H1 (cell line): ENCODE measurements at regions not wholly inside any gene's neighbourhood (a gene's known extent, or its start where the extent isn't known, plus 50 kb on each side); places are given as distances from the start of the nearest gene placed in this dataset.

Experiments
- CTCF ChIA-PET: fragments of 300-600 bp; sonication (Branson Sonifier 250); formaldehyde crosslinking; loops from one replicate; lab custom pipeline; 2021; ENCODE audit not compliant: partially characterized antibody; lab: Charles Lee
- POLR2A ChIA-PET: fragments of 300-600 bp; sonication (Branson Sonifier 250); formaldehyde crosslinking; loops from one replicate; lab custom pipeline; 2021; ENCODE audit warnings: inconsistent platforms; ENCODE audit not compliant: partially characterized antibody; lab: Charles Lee
- DNase-seq, 2 experiments: peaks; one replicate each; pipeline versions ENCODE4 v3.0.0 to v3.0.0-alpha.2; 2010 to 2022; ENCODE audit warnings: low spot score in 2 of 2, low read depth in 1 of 2, mixed read lengths in 1 of 2
- FAIRE-seq: peaks from 2 replicates; lab custom pipeline; 2011; peaks lifted over from hg19 to GRCh38; lab: Jason Lieb, UNC
- H2AFZ ChIP-seq: 2 replicates; pipeline ENCODE4 v1.8.1; 2012; ENCODE audit warnings: low read length, inconsistent platforms
- H2AK5ac ChIP-seq: 2 replicates; pipeline ENCODE4 v1.6.1; 2013; ENCODE audit warnings: low read depth, low read length
- H2BK120ac ChIP-seq: replicated peaks from 2 replicates; pipeline ENCODE3; 2013; ENCODE audit warnings: low read depth, low read length, inconsistent platforms
- H2BK12ac ChIP-seq: 2 replicates; pipeline ENCODE4 v1.6.1; 2013; ENCODE audit warnings: low read depth, low read length
- H2BK15ac ChIP-seq: 2 replicates; pipeline ENCODE4 v1.6.1; 2013; ENCODE audit warnings: low read length
- H2BK20ac ChIP-seq: 2 replicates; pipeline ENCODE4 v1.6.1; 2013; ENCODE audit warnings: low read length
- H2BK5ac ChIP-seq: 2 replicates; pipeline ENCODE4 v1.6.1; 2013; ENCODE audit warnings: low read depth, low read length
- H3K14ac ChIP-seq: 2 replicates; pipeline ENCODE4 v1.6.1; 2013; ENCODE audit warnings: inconsistent platforms; ENCODE audit not compliant: insufficient read length
- H3K18ac ChIP-seq: 2 replicates; pipeline ENCODE4 v1.6.1; 2013; ENCODE audit warnings: low read length; ENCODE audit errors: extremely low read depth
- H3K23ac ChIP-seq: 2 replicates; pipeline ENCODE4 v1.6.1; 2013; ENCODE audit warnings: inconsistent platforms; ENCODE audit not compliant: insufficient read length
- H3K23me2 ChIP-seq: 2 replicates; pipeline ENCODE4 v1.6.1; 2013; ENCODE audit warnings: low read depth, low read length
- H3K27ac ChIP-seq: 2 replicates; pipeline ENCODE4 v1.6.1; 2011; ENCODE audit warnings: low read depth, low read length, inconsistent platforms
- H3K27me3 ChIP-seq, 4 experiments: replicated peaks in 1 of 4; 1 replicate in 1 of 4; 2 replicates in 3 of 4; pipeline versions ENCODE4 v1.6.1 to v1.8.1; 2011 to 2013; ENCODE audit warnings: low read length in 3 of 4, mild to moderate bottlenecking in 3 of 4, inconsistent platforms in 2 of 4, mixed read lengths in 2 of 4, moderate library complexity in 1 of 4; ENCODE audit not compliant: control insufficient read depth in 3 of 4, insufficient read depth in 3 of 4; ENCODE audit errors: extremely low read depth in 1 of 4
- H3K36me3 ChIP-seq, 4 experiments: 2 replicates each; pipeline versions ENCODE4 v1.6.1 to v1.8.1; 2011 to 2013; ENCODE audit warnings: mild to moderate bottlenecking in 4 of 4, low read length in 3 of 4, moderate library complexity in 2 of 4, control low read depth in 1 of 4, inconsistent platforms in 1 of 4; ENCODE audit not compliant: insufficient read depth in 4 of 4, control insufficient read depth in 2 of 4
- H3K4ac ChIP-seq: replicated peaks from 2 replicates; pipeline ENCODE3; 2013; ENCODE audit warnings: low read length, low read depth, mixed read lengths, inconsistent platforms; ENCODE audit not compliant: insufficient read length
- H3K4me1 ChIP-seq, 4 experiments: replicated peaks in 1 of 4; 1 replicate in 1 of 4; 2 replicates in 3 of 4; pipeline versions ENCODE4 v1.6.1 to v1.8.1; 2011 to 2013; ENCODE audit warnings: low read length in 3 of 4, inconsistent platforms in 2 of 4, mixed read lengths in 1 of 4; ENCODE audit not compliant: insufficient read depth in 4 of 4, control insufficient read depth in 3 of 4
- H3K4me2 ChIP-seq, 2 experiments: 2 replicates each; pipeline versions ENCODE4 v1.6.1 to v1.8.1; 2011 to 2013; ENCODE audit warnings: low read depth in 2 of 2, low read length in 2 of 2, control low read depth in 1 of 2, inconsistent platforms in 1 of 2, mild to moderate bottlenecking in 1 of 2; ENCODE audit not compliant: insufficient read depth in 1 of 2
- H3K4me3 ChIP-seq, 4 experiments: fragments of 200-600, 300-600 bp in 1 of 4; sonication (generic), shearing (Covaris generic), sonication (Bioruptor Twin) in 1 of 4; 2 replicates each; pipeline versions ENCODE4 v1.5.1 to v1.8.1; 2011 to 2016; ENCODE audit warnings: low read length in 4 of 4, low read depth in 3 of 4, control low read depth in 2 of 4, inconsistent platforms in 2 of 4, mild to moderate bottlenecking in 2 of 4, mixed read lengths in 1 of 4, moderate library complexity in 1 of 4; ENCODE audit not compliant: insufficient read depth in 2 of 4; ENCODE audit errors: extremely low read depth in 1 of 4
- H3K56ac ChIP-seq: replicated peaks from 2 replicates; pipeline ENCODE3; 2013; ENCODE audit warnings: low read depth, mild to moderate bottlenecking, mixed read lengths, low read length, inconsistent platforms; ENCODE audit not compliant: insufficient read length
- H3K79me1 ChIP-seq: 2 replicates; pipeline ENCODE4 v1.6.1; 2013; ENCODE audit warnings: low read depth, low read length, control low read depth
- H3K79me2 ChIP-seq, 2 experiments: 2 replicates each; pipeline versions ENCODE4 v1.6.1 to v1.8.1; 2012 to 2013; ENCODE audit warnings: low read length in 2 of 2, mild to moderate bottlenecking in 2 of 2, inconsistent platforms in 1 of 2; ENCODE audit not compliant: insufficient read depth in 2 of 2, control insufficient read depth in 1 of 2
- H3K9ac ChIP-seq, 4 experiments: replicated peaks in 1 of 4; 1 replicate in 1 of 4; 2 replicates in 3 of 4; pipeline versions ENCODE4 v1.6.1 to v1.8.1; 2011 to 2013; ENCODE audit warnings: low read depth in 3 of 4, low read length in 3 of 4, control low read depth in 2 of 4, mild to moderate bottlenecking in 2 of 4, moderate library complexity in 2 of 4, inconsistent platforms in 1 of 4; ENCODE audit errors: extremely low read depth in 1 of 4
- H3K9me3 ChIP-seq, 2 experiments: 2 replicates each; pipeline versions ENCODE4 v1.6.1 to v1.8.1; 2012 to 2013; ENCODE audit warnings: mild to moderate bottlenecking in 2 of 2, moderate library complexity in 2 of 2, control low read depth in 1 of 2, inconsistent platforms in 1 of 2, low read depth in 1 of 2, low read length in 1 of 2, mixed read lengths in 1 of 2; ENCODE audit not compliant: insufficient read depth in 2 of 2
- H4K20me1 ChIP-seq, 2 experiments: replicated peaks in 1 of 2; 2 replicates each; pipeline versions ENCODE3 to v1.8.1; 2011 to 2013; ENCODE audit warnings: inconsistent platforms in 2 of 2, low read length in 2 of 2, mild to moderate bottlenecking in 1 of 2; ENCODE audit not compliant: insufficient read depth in 2 of 2, control insufficient read depth in 1 of 2
- H4K5ac ChIP-seq: 2 replicates; pipeline ENCODE4 v1.6.1; 2013; ENCODE audit warnings: low read length, low read depth, mixed read lengths, inconsistent platforms; ENCODE audit not compliant: insufficient read length
- H4K8ac ChIP-seq: 2 replicates; pipeline ENCODE4 v1.8.0; 2013; ENCODE audit warnings: mild to moderate bottlenecking, moderate library complexity, low read length, inconsistent platforms; ENCODE audit not compliant: insufficient read depth; ENCODE audit errors: extremely low read depth
- H4K91ac ChIP-seq: replicated peaks from 2 replicates; pipeline ENCODE3; 2013; ENCODE audit warnings: low read length, mixed read lengths, inconsistent platforms; ENCODE audit not compliant: insufficient read length
- BRCA1 ChIP-seq: IDR thresholded peaks from 2 replicates; pipeline ENCODE4 v1.6.1; 2012; ENCODE audit warnings: low read depth, low read length, improper control_type of control experiment
- FOSL1 ChIP-seq: IDR thresholded peaks from 2 replicates; pipeline ENCODE4 v1.6.1; 2011; ENCODE audit warnings: mild to moderate bottlenecking, low read depth, low read length, moderate library complexity; ENCODE audit not compliant: insufficient read depth
- KDM4A ChIP-seq: IDR thresholded peaks from one replicate; pipeline ENCODE4 v1.7.1; 2012; ENCODE audit warnings: low read depth, mild to moderate bottlenecking, moderate library complexity, low read length, inconsistent platforms; ENCODE audit not compliant: severe bottlenecking
- POLR2A ChIP-seq, 2 experiments: IDR thresholded peaks; 1 replicate in 1 of 2; 2 replicates in 1 of 2; pipeline ENCODE4 v1.6.1; 2011; ENCODE audit warnings: low read depth in 2 of 2, low read length in 2 of 2, mild to moderate bottlenecking in 2 of 2; ENCODE audit errors: control extremely low read depth in 1 of 2
- RNF2 ChIP-seq: fragments of 200-900, 300-1000 bp; sonication (generic); IDR thresholded peaks from 2 replicates; pipeline ENCODE4 v1.7.1; 2016; ENCODE audit warnings: borderline replicate concordance, low read depth, mild to moderate bottlenecking, antibody characterized with exemption, low read length; ENCODE audit not compliant: poor library complexity, severe bottlenecking; ENCODE audit errors: missing control alignments
- SIN3A ChIP-seq, 2 experiments: IDR thresholded peaks in 1 of 2; conservative IDR thresholded peaks in 1 of 2; 2 replicates each; pipeline ENCODE4 v1.6.1; 2011 to 2012; ENCODE audit warnings: low read length in 2 of 2, improper control_type of control experiment in 1 of 2, low read depth in 1 of 2, mild to moderate bottlenecking in 1 of 2
- SIX5 ChIP-seq: IDR thresholded peaks from 2 replicates; pipeline ENCODE4 v1.6.1; 2011; ENCODE audit warnings: mild to moderate bottlenecking, low read depth, low read length
- SRF ChIP-seq: IDR thresholded peaks from 2 replicates; pipeline ENCODE4 v1.6.1; 2011; ENCODE audit warnings: mild to moderate bottlenecking, low read depth, low read length, moderate library complexity
- TBP ChIP-seq: IDR thresholded peaks from 2 replicates; pipeline ENCODE4 v1.6.1; 2011; ENCODE audit warnings: low read depth, low read length, improper control_type of control experiment
- YY1 ChIP-seq: IDR thresholded peaks from 2 replicates; pipeline ENCODE4 v1.6.1; 2011; ENCODE audit warnings: low read depth, mild to moderate bottlenecking, low read length
- WGBS, 2 experiments: shearing (Covaris generic) in 1 of 2; methylation state at CpG; one replicate each; pipeline versions ENCODE4 v1.1.6 to v1.1.7; 2013 to 2015; ENCODE audit warnings: low lambda C conversion rate in 2 of 2, mixed read lengths in 2 of 2, inconsistent platforms in 1 of 2, low coverage in 1 of 2, missing lambda C conversion rate in 1 of 2; ENCODE audit not compliant: insufficient replicate concordance in 2 of 2, insufficient coverage in 1 of 2, insufficient read length in 1 of 2; ENCODE audit errors: extremely low coverage in 1 of 2, missing lambda C conversion rate in 1 of 2; 5-methylcytosine and 5-hydroxymethylcytosine counted together
- TF ChIP-seq, protein P1 (sequence below): IDR thresholded peaks from 2 replicates; pipeline ENCODE4 v1.6.1; 2011; ENCODE audit warnings: low read length, improper control_type of control experiment

DNA sequence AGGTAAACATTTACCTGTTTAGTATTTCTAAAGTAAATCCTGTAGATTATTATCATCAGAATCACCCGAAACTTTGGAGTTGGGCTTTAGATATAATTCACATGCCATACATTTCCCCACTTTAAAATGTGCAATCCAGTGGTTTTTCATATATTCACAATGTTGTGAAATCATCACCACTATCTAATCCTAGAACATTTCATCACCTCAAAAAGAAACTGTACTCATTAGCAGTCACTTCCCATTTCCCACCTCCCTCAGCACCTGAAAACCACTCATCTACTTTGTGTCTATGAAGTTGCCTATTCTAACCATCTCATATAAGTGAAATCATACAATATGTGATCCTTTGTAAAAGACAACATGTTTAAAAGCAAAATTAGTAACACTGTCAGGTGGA lies 182.6 kb downstream of the FZD1 start:
- Histone ChIP-seq H3K18ac (no peak overlapping the region), H3K27ac (no peak overlapping the region), H3K4me1 (no peaks in the 10 kb centered on the region), H2BK120ac (no peak overlapping the region), H3K27me3 (peaks cover 0 to 2% (median 0%) of the 10 kb centered on the region in 4 experiments; a peak in 1 of 7 replicates), H3K36me3 (no peaks in the 10 kb centered on the region), H2BK15ac (no peak overlapping the region), H2BK5ac (no peak overlapping the region), H3K79me2 (no peaks in the 10 kb centered on the region), H3K23ac (no peak overlapping the region), H3K14ac (no peak overlapping the region), H4K20me1 (no peaks in the 10 kb centered on the region), H3K23me2 (no peaks in the 10 kb centered on the region; the same call in 1 of the 2 replicates), H3K4ac (no peak overlapping the region), H4K8ac (no peak overlapping the region), H4K5ac (no peak overlapping the region), H2AK5ac (no peak overlapping the region), H3K4me3 (no peak overlapping the region), H3K9ac (no peak overlapping the region), H2BK20ac (no peak overlapping the region), H2AFZ (no peak overlapping the region), H3K9me3 (peaks cover under 1 to 5% of the 10 kb centered on the region in 2 experiments; a peak in 2 of 4 replicates), H3K79me1 (no peaks in the 10 kb centered on the region), H3K56ac (no peak overlapping the region), H2BK12ac (no peak overlapping the region), H4K91ac (no peak overlapping the region), H3K4me2 (no peak overlapping the region)
- WGBS, 2 experiments, result 78% methylated on average over 1 of the region's 1 CpG; no CpG with 5 or more reads in 1 of the 2 experiments
- FAIRE-seq, result no peak
- POLR2A ChIA-PET, result no interaction called here
- CTCF ChIA-PET, result interaction anchor here (0.7 kb wide), 1 partner anchor 28 kb away, joined by 3 read pairs; no protein-coding TSS in a partner anchor
- DNase-seq, result no peak
- TF ChIP-seq SRF (no peak), RNF2 (no peak), FOSL1 (no peak), YY1 (no peak), TBP (no peak), KDM4A (no peak), SIN3A (conservative IDR thresholded peaks at IDR 0.05 in 1 of 2, IDR thresholded peaks at IDR 0.05 in 1 of 2; ENCODE audit: low read depth in 1 of 2, low read length in 2 of 2) (no peak), SIX5 (no peak), BRCA1 (no peak), POLR2A (IDR thresholded peaks at IDR 0.05; ENCODE audit: control extremely low read depth in 1 of 2, low read depth in 2 of 2, low read length in 2 of 2) (no peak)
- TF ChIP-seq, protein P1, sequence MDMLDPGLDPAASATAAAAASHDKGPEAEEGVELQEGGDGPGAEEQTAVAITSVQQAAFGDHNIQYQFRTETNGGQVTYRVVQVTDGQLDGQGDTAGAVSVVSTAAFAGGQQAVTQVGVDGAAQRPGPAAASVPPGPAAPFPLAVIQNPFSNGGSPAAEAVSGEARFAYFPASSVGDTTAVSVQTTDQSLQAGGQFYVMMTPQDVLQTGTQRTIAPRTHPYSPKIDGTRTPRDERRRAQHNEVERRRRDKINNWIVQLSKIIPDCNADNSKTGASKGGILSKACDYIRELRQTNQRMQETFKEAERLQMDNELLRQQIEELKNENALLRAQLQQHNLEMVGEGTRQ, result no peak
